ENCODE measurements at regions not wholly inside any gene's neighbourhood (a gene's known extent, or its start where the extent isn't known, plus 50 kb on each side); places are given as distances from the start of the nearest gene placed in this dataset.

- no peak for TF ChIP-seq ZFP3 (CRISPR knock-in tag; IDR thresholded peaks at IDR 0.05)
- TF ChIP-seq TSHZ2 (CRISPR knock-in tag; IDR thresholded peaks at IDR 0.05), result no peak
- TF ChIP-seq, protein P1, sequence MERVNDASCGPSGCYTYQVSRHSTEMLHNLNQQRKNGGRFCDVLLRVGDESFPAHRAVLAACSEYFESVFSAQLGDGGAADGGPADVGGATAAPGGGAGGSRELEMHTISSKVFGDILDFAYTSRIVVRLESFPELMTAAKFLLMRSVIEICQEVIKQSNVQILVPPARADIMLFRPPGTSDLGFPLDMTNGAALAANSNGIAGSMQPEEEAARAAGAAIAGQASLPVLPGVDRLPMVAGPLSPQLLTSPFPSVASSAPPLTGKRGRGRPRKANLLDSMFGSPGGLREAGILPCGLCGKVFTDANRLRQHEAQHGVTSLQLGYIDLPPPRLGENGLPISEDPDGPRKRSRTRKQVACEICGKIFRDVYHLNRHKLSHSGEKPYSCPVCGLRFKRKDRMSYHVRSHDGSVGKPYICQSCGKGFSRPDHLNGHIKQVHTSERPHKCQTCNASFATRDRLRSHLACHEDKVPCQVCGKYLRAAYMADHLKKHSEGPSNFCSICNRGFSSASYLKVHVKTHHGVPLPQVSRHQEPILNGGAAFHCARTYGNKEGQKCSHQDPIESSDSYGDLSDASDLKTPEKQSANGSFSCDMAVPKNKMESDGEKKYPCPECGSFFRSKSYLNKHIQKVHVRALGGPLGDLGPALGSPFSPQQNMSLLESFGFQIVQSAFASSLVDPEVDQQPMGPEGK (CRISPR knock-in tag; IDR thresholded peaks at IDR 0.05; ENCODE audit: borderline replicate concordance), result no peak
- no peak for TF ChIP-seq ARNTL (CRISPR knock-in tag; IDR thresholded peaks at IDR 0.05; ENCODE audit: borderline replicate concordance, low read depth)
- TF ChIP-seq ZNF70 (CRISPR knock-in tag; IDR thresholded peaks at IDR 0.05), result no peak
Measured at GRCh38 chr3:106336619-106337018, 467.8 kb upstream of the CBLB start.

GRCh38 chr3:106337116-106337515, 468.3 kb upstream of the CBLB start:
- ATAC-seq, result no peak
- no peak for TF ChIP-seq ISL1 (CRISPR knock-in tag; IDR thresholded peaks at IDR 0.05)
- TF ChIP-seq BACH2 (CRISPR knock-in tag; IDR thresholded peaks at IDR 0.05; ENCODE audit: borderline replicate concordance), result no peak
- TF ChIP-seq OSR1 (CRISPR knock-in tag; IDR thresholded peaks at IDR 0.05), result no peak
- no peak for TF ChIP-seq PPARA (CRISPR knock-in tag; IDR thresholded peaks at IDR 0.05; ENCODE audit: borderline replicate concordance)
- no peak for TF ChIP-seq ZNF565 (CRISPR knock-in tag; conservative IDR thresholded peaks at IDR 0.05; ENCODE audit: low read depth)
- no peak for TF ChIP-seq ESRRG (CRISPR knock-in tag; IDR thresholded peaks at IDR 0.05)
- no peak for TF ChIP-seq ZFP3 (CRISPR knock-in tag; IDR thresholded peaks at IDR 0.05)
- no peak for TF ChIP-seq ZFP30 (CRISPR knock-in tag; IDR thresholded peaks at IDR 0.05)
- no peak for TF ChIP-seq SNAI2 (CRISPR knock-in tag; IDR thresholded peaks at IDR 0.05)
- no peak for TF ChIP-seq ZC3H10 (CRISPR knock-in tag; IDR thresholded peaks at IDR 0.05)
- TF ChIP-seq TOX (CRISPR knock-in tag; IDR thresholded peaks at IDR 0.05; ENCODE audit: borderline replicate concordance), result no peak
- TF ChIP-seq ZNF8 (CRISPR knock-in tag; IDR thresholded peaks at IDR 0.05), result no peak
- TF ChIP-seq RARB (CRISPR knock-in tag; IDR thresholded peaks at IDR 0.05), result no peak
- no peak for TF ChIP-seq TSHZ2 (CRISPR knock-in tag; IDR thresholded peaks at IDR 0.05)
- TF ChIP-seq ARNTL (CRISPR knock-in tag; IDR thresholded peaks at IDR 0.05; ENCODE audit: borderline replicate concordance, low read depth), result no peak
- no peak for TF ChIP-seq ZNF70 (CRISPR knock-in tag; IDR thresholded peaks at IDR 0.05)
- TF ChIP-seq, protein P2, sequence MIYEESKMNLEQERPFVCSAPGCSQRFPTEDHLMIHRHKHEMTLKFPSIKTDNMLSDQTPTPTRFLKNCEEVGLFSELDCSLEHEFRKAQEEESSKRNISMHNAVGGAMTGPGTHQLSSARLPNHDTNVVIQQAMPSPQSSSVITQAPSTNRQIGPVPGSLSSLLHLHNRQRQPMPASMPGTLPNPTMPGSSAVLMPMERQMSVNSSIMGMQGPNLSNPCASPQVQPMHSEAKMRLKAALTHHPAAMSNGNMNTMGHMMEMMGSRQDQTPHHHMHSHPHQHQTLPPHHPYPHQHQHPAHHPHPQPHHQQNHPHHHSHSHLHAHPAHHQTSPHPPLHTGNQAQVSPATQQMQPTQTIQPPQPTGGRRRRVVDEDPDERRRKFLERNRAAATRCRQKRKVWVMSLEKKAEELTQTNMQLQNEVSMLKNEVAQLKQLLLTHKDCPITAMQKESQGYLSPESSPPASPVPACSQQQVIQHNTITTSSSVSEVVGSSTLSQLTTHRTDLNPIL (CRISPR knock-in tag; IDR thresholded peaks at IDR 0.05; ENCODE audit: low read depth), result no peak
- no peak for TF ChIP-seq CSDC2 (CRISPR knock-in tag; IDR thresholded peaks at IDR 0.05)
- TF ChIP-seq GLIS3 (CRISPR knock-in tag; IDR thresholded peaks at IDR 0.05), result no peak
- no peak for TF ChIP-seq CSRNP3 (CRISPR knock-in tag; IDR thresholded peaks at IDR 0.05)

More at GRCh38 chr3:106336619-106337018, 467.8 kb upstream of the CBLB start:
- no peak for ATAC-seq

Data from SK-N-SH treated with all-trans-retinoic acid at 6 μM for 48 hours (cell line).